ENCODE measurements at regions not wholly inside any gene's neighbourhood (a gene's known extent, or its start where the extent isn't known, plus 50 kb on each side); places are given as distances from the start of the nearest gene placed in this dataset.

GRCh38 chr4:73309211-73309610 lies 50.6 kb upstream of the ANKRD17 start:
- TF ChIP-seq ZNF274 (IDR thresholded peaks at IDR 0.05; ENCODE audit: borderline replicate concordance, extremely low read depth, low read length), result no peak
- no peak for TF ChIP-seq POLR2A (IDR thresholded peaks at IDR 0.05; ENCODE audit: control extremely low read depth in 1 of 2, low read depth in 2 of 2, low read length in 2 of 2)
- no peak for TF ChIP-seq RNF2 (IDR thresholded peaks at IDR 0.05; ENCODE audit: borderline replicate concordance, low read depth, low read length, missing control alignments, poor library complexity, severe bottlenecking)
- TF ChIP-seq YY1 (IDR thresholded peaks at IDR 0.05; ENCODE audit: low read depth, low read length), result no peak
- TF ChIP-seq MAFK (IDR thresholded peaks at IDR 0.05; ENCODE audit: low read depth, low read length), result no peak
- TF ChIP-seq CTCF (IDR thresholded peaks at IDR 0.05; ENCODE audit: control extremely low read depth in 1 of 3, insufficient read depth in 1 of 3, low read depth in 1 of 3, low read length in 3 of 3), result no peak
- no peak for TF ChIP-seq POLR2AphosphoS5 (IDR thresholded peaks at IDR 0.05; ENCODE audit: low read depth, low read length)
- TF ChIP-seq SIN3A (conservative IDR thresholded peaks at IDR 0.05 in 1 of 2, IDR thresholded peaks at IDR 0.05 in 1 of 2; ENCODE audit: low read depth in 1 of 2, low read length in 2 of 2), result no peak
- no peak for TF ChIP-seq EZH2 (IDR thresholded peaks at IDR 0.05; ENCODE audit: low read depth, low read length, severe bottlenecking)
